ENCODE measurements at regions not wholly inside any gene's neighbourhood (a gene's known extent, or its start where the extent isn't known, plus 50 kb on each side); places are given as distances from the start of the nearest gene placed in this dataset.

DNA sequence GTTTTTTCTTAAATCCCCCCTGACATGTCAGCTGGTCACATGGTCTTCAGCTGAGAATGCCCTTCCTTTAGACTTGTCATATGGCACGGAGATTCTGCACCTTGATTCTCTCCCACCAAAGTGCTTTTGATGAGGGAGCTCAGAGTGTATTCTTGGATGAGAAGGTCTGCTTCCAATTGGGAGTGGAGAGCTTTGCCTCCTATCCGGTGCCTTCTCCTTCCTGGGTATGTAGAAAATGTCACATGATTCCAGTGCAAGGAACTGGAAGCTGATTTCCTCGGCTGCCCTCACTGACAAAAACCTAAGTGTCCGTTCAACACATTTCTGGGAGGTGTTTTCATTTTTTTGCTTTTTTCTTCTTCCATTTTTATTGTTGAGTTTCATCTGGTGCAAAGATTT is 197.2 kb downstream of the TFAP2C start:
- TF ChIP-seq TCF7L2 (IDR thresholded peaks at IDR 0.05; ENCODE audit: borderline replicate concordance, extremely low read depth, insufficient read depth, insufficient read length), result no peak
- TF ChIP-seq CEBPB (IDR thresholded peaks at IDR 0.05; ENCODE audit: low read depth), result no peak
- no peak for TF ChIP-seq POLR2A (IDR thresholded peaks at IDR 0.05; ENCODE audit: borderline replicate concordance, extremely low read depth, insufficient read depth, insufficient read length)
- TF ChIP-seq, protein P1, sequence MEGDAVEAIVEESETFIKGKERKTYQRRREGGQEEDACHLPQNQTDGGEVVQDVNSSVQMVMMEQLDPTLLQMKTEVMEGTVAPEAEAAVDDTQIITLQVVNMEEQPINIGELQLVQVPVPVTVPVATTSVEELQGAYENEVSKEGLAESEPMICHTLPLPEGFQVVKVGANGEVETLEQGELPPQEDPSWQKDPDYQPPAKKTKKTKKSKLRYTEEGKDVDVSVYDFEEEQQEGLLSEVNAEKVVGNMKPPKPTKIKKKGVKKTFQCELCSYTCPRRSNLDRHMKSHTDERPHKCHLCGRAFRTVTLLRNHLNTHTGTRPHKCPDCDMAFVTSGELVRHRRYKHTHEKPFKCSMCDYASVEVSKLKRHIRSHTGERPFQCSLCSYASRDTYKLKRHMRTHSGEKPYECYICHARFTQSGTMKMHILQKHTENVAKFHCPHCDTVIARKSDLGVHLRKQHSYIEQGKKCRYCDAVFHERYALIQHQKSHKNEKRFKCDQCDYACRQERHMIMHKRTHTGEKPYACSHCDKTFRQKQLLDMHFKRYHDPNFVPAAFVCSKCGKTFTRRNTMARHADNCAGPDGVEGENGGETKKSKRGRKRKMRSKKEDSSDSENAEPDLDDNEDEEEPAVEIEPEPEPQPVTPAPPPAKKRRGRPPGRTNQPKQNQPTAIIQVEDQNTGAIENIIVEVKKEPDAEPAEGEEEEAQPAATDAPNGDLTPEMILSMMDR (IDR thresholded peaks at IDR 0.05 in 2 of 3, conservative IDR thresholded peaks at IDR 0.05 in 1 of 3; ENCODE audit: borderline replicate concordance in 1 of 3, insufficient read depth in 1 of 3, low read depth in 2 of 3, low read length in 2 of 3), result no peak
